Activated naive CD4-positive, alpha-beta T cell treated with Interleukin-2 at 50 U/mL for 16 hours (primary cell): ENCODE measurements at regions not wholly inside any gene's neighbourhood (a gene's known extent, or its start where the extent isn't known, plus 50 kb on each side); places are given as distances from the start of the nearest gene placed in this dataset.
"Not testable (repeated sequence)": the region's sequence is repeated elsewhere in the genome, so short reads cannot be mapped to it uniquely, and the experiment has no call there.

ENCODE experiments used
- DNase-seq: peaks from one replicate; pipeline ENCODE4 v3.0.0-alpha.2; 2020

- DNase-seq, result peak; percentile 41
These were observed 759.5 kb downstream of the TAF11L14 start for GRCh38 chr5:18393565-18394442.

- DNase-seq, result no peak
These were observed 760.2 kb downstream of the TAF11L14 start for GRCh38 chr5:18394443-18394804.

- DNase-seq, result no peak
These were observed 761.2 kb downstream of the TAF11L14 start for GRCh38 chr5:18395126-18396110.

- no peak for DNase-seq
These were observed 763.1 kb downstream of the TAF11L14 start for GRCh38 chr5:18397371-18397770.

GRCh38 chr5:18397891-18398290, 763.6 kb downstream of the TAF11L14 start:
- DNase-seq, result no peak

GRCh38 chr5:18399461-18400327, 765.4 kb downstream of the TAF11L14 start:
- DNase-seq, result not testable (repeated sequence)

- no peak for DNase-seq
These were observed 768.9 kb downstream of the TAF11L14 start for GRCh38 chr5:18403141-18403540.

GRCh38 chr5:18403941-18404438, 769.7 kb downstream of the TAF11L14 start:
- DNase-seq, result no peak

GRCh38 chr5:18420711-18421110, 786.5 kb downstream of the TAF11L14 start:
- no peak for DNase-seq

GRCh38 chr5:18433336-18433735, 799.1 kb downstream of the TAF11L14 start:
- no peak for DNase-seq

GRCh38 chr5:18438126-18438525, 803.9 kb downstream of the TAF11L14 start:
- DNase-seq, result no peak

GRCh38 chr5:18455521-18455920, 821.3 kb downstream of the TAF11L14 start:
- no peak for DNase-seq

- no peak for DNase-seq
These were observed 823.0 kb downstream of the TAF11L14 start for GRCh38 chr5:18457255-18457654.

GRCh38 chr5:18461766-18462165, 827.5 kb downstream of the TAF11L14 start:
- DNase-seq, result no peak

- DNase-seq, result peak; percentile 17
These were observed 831.8 kb downstream of the TAF11L14 start for GRCh38 chr5:18465833-18466681.

- no peak for DNase-seq
These were observed 832.5 kb downstream of the TAF11L14 start for GRCh38 chr5:18466731-18467130.

- not testable (repeated sequence) for DNase-seq
These were observed 837.5 kb downstream of the TAF11L14 start for GRCh38 chr5:18471791-18472190.

- no peak for DNase-seq
These were observed 849.2 kb downstream of the TAF11L14 start for GRCh38 chr5:18483451-18483850.

- no peak for DNase-seq
These were observed 853.7 kb downstream of the TAF11L14 start for GRCh38 chr5:18487928-18488480.

GRCh38 chr5:18489703-18490102, 855.4 kb downstream of the TAF11L14 start:
- no peak for DNase-seq

- no peak for DNase-seq
These were observed 857.1 kb downstream of the TAF11L14 start for GRCh38 chr5:18491349-18491748.
